PFSK-1 (cell line): ENCODE measurements at regions not wholly inside any gene's neighbourhood (a gene's known extent, or its start where the extent isn't known, plus 50 kb on each side); places are given as distances from the start of the nearest gene placed in this dataset.

Source experiments
- FOXP2 ChIP-seq: optimal IDR thresholded peaks from 2 replicates; pipeline ENCODE3; 2011; ENCODE audit warnings: borderline replicate concordance, control low read depth, inconsistent platforms; ENCODE audit not compliant: insufficient read depth; ENCODE audit errors: extremely low read length, extremely low read depth
- POLR2AphosphoS5 ChIP-seq: IDR thresholded peaks from 2 replicates; pipeline ENCODE4 v1.6.1; 2012; ENCODE audit warnings: low read depth, mild to moderate bottlenecking, control low read depth, low read length, moderate library complexity
- SIN3A ChIP-seq: IDR thresholded peaks from 2 replicates; pipeline ENCODE4 v1.6.1; 2012; ENCODE audit warnings: mild to moderate bottlenecking, low read length, moderate library complexity, borderline replicate concordance; ENCODE audit not compliant: insufficient read depth
- TAF1 ChIP-seq: IDR thresholded peaks from 2 replicates; pipeline ENCODE4 v1.6.1; 2012; ENCODE audit warnings: low read length, control low read depth, borderline replicate concordance; ENCODE audit not compliant: insufficient read depth
- TF ChIP-seq, protein P1 (sequence below), 2 experiments: IDR thresholded peaks; 2 replicates each; pipeline versions ENCODE4 v1.6.1 to v1.8.0; 2011 to 2012; ENCODE audit warnings: low read depth in 2 of 2, low read length in 2 of 2, control low read depth in 1 of 2, inconsistent platforms in 1 of 2, mild to moderate bottlenecking in 1 of 2, moderate library complexity in 1 of 2; ENCODE audit not compliant: insufficient read depth in 1 of 2

DNA sequence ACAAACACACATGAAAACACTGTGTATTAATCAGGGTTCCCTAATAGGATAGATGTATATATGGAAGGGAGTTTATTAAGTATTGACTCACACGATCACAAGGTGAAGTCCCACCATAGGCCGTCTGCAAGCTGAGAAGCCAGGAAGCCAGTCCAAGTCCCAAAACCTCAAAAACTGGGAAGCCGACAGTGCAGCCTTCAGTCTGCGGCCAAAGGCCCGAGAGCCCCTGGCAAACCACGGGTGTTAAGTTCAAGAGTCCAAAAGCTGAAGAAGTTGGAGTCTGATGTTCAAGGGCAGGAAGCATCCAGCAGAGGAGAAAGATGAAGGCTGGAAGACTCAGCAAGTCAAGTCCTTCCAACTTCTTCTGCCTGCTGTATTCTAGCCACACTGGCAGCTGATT, 1085.0 kb upstream of the TMEM132C start:
- no peak for TF ChIP-seq SIN3A
- no peak for TF ChIP-seq FOXP2
- TF ChIP-seq, protein P1, sequence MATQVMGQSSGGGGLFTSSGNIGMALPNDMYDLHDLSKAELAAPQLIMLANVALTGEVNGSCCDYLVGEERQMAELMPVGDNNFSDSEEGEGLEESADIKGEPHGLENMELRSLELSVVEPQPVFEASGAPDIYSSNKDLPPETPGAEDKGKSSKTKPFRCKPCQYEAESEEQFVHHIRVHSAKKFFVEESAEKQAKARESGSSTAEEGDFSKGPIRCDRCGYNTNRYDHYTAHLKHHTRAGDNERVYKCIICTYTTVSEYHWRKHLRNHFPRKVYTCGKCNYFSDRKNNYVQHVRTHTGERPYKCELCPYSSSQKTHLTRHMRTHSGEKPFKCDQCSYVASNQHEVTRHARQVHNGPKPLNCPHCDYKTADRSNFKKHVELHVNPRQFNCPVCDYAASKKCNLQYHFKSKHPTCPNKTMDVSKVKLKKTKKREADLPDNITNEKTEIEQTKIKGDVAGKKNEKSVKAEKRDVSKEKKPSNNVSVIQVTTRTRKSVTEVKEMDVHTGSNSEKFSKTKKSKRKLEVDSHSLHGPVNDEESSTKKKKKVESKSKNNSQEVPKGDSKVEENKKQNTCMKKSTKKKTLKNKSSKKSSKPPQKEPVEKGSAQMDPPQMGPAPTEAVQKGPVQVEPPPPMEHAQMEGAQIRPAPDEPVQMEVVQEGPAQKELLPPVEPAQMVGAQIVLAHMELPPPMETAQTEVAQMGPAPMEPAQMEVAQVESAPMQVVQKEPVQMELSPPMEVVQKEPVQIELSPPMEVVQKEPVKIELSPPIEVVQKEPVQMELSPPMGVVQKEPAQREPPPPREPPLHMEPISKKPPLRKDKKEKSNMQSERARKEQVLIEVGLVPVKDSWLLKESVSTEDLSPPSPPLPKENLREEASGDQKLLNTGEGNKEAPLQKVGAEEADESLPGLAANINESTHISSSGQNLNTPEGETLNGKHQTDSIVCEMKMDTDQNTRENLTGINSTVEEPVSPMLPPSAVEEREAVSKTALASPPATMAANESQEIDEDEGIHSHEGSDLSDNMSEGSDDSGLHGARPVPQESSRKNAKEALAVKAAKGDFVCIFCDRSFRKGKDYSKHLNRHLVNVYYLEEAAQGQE (IDR thresholded peaks at IDR 0.05; ENCODE audit: insufficient read depth in 1 of 2, low read depth in 2 of 2, low read length in 2 of 2), result no peak
- TF ChIP-seq POLR2AphosphoS5, result no peak
- no peak for TF ChIP-seq TAF1

DNA sequence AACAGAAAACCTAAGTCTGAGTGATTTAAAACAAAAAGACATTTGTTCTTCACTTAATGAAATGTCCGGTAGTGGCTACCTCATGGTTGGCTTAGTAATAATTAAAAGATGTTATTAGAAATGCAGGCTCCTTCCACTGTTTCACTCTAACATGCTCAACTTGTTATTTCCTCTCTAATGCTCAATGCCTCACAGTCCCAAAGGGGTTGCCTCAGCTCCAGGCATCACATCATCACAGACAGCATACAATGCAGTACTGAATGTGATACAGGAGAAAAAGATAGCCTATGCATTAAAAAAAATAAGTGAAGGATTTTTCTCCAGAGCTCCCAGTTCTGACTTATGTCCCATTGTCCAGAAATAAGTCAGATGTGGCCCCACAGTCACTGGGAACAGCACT, 1077.0 kb upstream of the TMEM132C start:
- TF ChIP-seq, protein P1 (IDR thresholded peaks at IDR 0.05; ENCODE audit: insufficient read depth in 1 of 2, low read depth in 2 of 2, low read length in 2 of 2), result no peak
- TF ChIP-seq POLR2AphosphoS5 (no peak), FOXP2 (no peak), TAF1 (no peak), SIN3A (no peak)

DNA sequence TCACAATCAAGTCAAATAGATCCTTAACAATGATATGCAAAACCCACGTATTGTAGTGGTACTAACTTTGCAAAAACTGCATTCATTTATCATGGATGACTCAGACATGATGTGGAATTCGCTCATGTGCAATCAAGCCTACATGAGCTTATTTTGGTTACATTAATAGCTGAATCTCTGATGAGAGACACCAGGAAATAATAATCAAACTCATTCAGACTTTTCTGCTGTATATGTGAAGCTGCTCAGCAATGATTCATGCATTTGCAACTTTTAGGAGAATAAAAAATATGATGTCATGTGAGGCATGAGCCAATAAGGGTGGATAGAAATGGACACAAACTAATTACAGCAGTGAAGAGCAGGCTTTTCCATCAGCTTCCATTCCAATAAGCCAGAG, 1075.8 kb upstream of the TMEM132C start:
- TF ChIP-seq FOXP2 (no peak), SIN3A (no peak), POLR2AphosphoS5 (no peak), TAF1 (no peak)
- TF ChIP-seq, protein P1 (IDR thresholded peaks at IDR 0.05; ENCODE audit: insufficient read depth in 1 of 2, low read depth in 2 of 2, low read length in 2 of 2), result no peak

DNA sequence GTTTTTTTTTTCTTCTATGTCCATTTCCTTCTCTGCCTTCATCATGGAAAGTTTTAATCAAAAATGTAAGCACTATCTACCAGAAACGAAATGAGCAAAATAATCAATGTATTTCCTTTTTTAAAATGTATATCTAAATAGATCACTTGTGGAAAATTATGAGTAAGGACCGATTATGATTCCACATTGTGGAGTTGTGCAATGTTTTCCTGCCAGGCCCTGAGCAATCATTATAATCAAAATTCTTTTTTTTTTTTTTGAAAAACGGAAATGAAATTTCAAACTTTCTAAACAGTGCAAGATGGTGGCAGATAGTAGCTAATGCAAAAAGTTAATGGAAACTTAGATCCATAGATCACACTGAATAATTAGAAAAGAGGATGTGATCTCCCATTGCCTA, 1074.6 kb upstream of the TMEM132C start:
- TF ChIP-seq FOXP2, result no peak
- no peak for TF ChIP-seq SIN3A
- TF ChIP-seq TAF1, result no peak
- TF ChIP-seq, protein P1 (IDR thresholded peaks at IDR 0.05; ENCODE audit: insufficient read depth in 1 of 2, low read depth in 2 of 2, low read length in 2 of 2), result no peak
- no peak for TF ChIP-seq POLR2AphosphoS5

DNA sequence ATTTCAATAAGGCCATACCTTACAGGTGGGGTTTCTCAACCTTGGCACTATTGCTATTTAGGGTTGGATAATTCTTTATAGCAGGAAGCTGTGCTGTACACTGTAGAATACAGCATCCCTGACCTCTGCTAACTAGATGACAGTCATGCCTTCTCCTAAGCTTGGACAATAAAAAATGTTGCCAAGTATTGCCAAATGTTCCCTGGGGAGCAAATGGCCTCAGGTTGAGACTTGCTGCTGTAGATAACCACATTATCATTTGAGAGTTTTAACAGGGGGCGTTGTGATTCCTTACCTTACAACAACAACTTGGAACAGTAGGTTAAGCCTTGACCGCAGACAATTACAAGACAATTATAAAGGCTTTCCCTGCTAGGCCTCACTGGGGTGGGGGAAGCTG, 1073.6 kb upstream of the TMEM132C start:
- TF ChIP-seq, protein P1 (IDR thresholded peaks at IDR 0.05; ENCODE audit: insufficient read depth in 1 of 2, low read depth in 2 of 2, low read length in 2 of 2), result no peak
- TF ChIP-seq FOXP2, result no peak
- no peak for TF ChIP-seq SIN3A
- no peak for TF ChIP-seq TAF1
- no peak for TF ChIP-seq POLR2AphosphoS5
